IMR-90 (cell line): ENCODE measurements at regions not wholly inside any gene's neighbourhood (a gene's known extent, or its start where the extent isn't known, plus 50 kb on each side); places are given as distances from the start of the nearest gene placed in this dataset.
A peak's percentile ranks its signal among the peaks of the same experiment; 100 is the strongest.

Experiments
- ATAC-seq: fragments of 200-7000 bp; cut with Tn5 transposase; 2 replicates; pipeline ENCODE4 v1.9.1; 2020; ENCODE audit warnings: low read depth, mild to moderate bottlenecking, moderate library complexity
- BruUV-seq: library from RNA; stranded (reverse); fragments of 400-500 nt; replicated peaks from 2 replicates; lab custom pipeline; 2021; lab: Mats Ljungman, UMichigan
- CTCF ChIA-PET: fragments of 300-600 bp; formaldehyde crosslinking; extraction: SDS; loops from one replicate; lab custom pipeline; 2021; ENCODE audit warnings: antibody characterized with exemption; lab: Yijun Ruan, JAX
- POLR2A ChIA-PET: fragments of 300-600 bp; sonication (Branson Sonifier 250); formaldehyde crosslinking; loops from one replicate; lab custom pipeline; 2022; ENCODE audit warnings: antibody characterized with exemption; ENCODE audit not compliant: unreplicated experiment; lab: Charles Lee
- DNase-seq: peaks from one replicate; pipeline ENCODE4 v3.0.0; 2013
- H2AFZ ChIP-seq: replicated peaks from 2 replicates; pipeline ENCODE3; 2013; ENCODE audit warnings: low read length, mild to moderate bottlenecking; ENCODE audit not compliant: poor library complexity
- H2AK5ac ChIP-seq: 2 replicates; pipeline ENCODE4 v1.6.1; 2013; ENCODE audit warnings: low read depth, low read length, inconsistent platforms
- H2AK9ac ChIP-seq: replicated peaks from 2 replicates; pipeline ENCODE3; 2013; ENCODE audit warnings: mild to moderate bottlenecking, low read depth, low read length, moderate library complexity; ENCODE audit not compliant: poor library complexity
- H2BK120ac ChIP-seq: 2 replicates; pipeline ENCODE4 v1.6.1; 2013; ENCODE audit warnings: low read depth, low read length, inconsistent platforms
- H2BK15ac ChIP-seq: 3 replicates; pipeline ENCODE4 v1.6.1; 2013; ENCODE audit warnings: low read depth, low read length, inconsistent platforms
- H2BK20ac ChIP-seq: 2 replicates; pipeline ENCODE4 v1.6.1; 2013; ENCODE audit warnings: low read depth, mild to moderate bottlenecking, inconsistent platforms, low read length, moderate library complexity
- H2BK5ac ChIP-seq: 2 replicates; pipeline ENCODE4 v1.6.1; 2013; ENCODE audit warnings: mild to moderate bottlenecking, low read depth, low read length, inconsistent platforms; ENCODE audit not compliant: poor library complexity, severe bottlenecking
- H3K14ac ChIP-seq: replicated peaks from 2 replicates; pipeline ENCODE4 v1.6.1; 2013; ENCODE audit warnings: low read depth, low read length, inconsistent platforms
- H3K18ac ChIP-seq: 2 replicates; pipeline ENCODE4 v1.6.1; 2013; ENCODE audit warnings: low read depth, low read length, control low read depth
- H3K23ac ChIP-seq: 2 replicates; pipeline ENCODE4 v1.6.1; 2013; ENCODE audit warnings: low read depth, low read length, inconsistent platforms
- H3K27ac ChIP-seq: 2 replicates; pipeline ENCODE4 v1.5.1; 2013; ENCODE audit warnings: mild to moderate bottlenecking, control low read depth, low read length; ENCODE audit not compliant: insufficient read depth
- H3K27me3 ChIP-seq: 2 replicates; pipeline ENCODE4 v1.6.1; 2013; ENCODE audit warnings: low read length; ENCODE audit not compliant: control insufficient read depth, insufficient read depth
- H3K36me3 ChIP-seq: 2 replicates; pipeline ENCODE4 v1.6.1; 2013; ENCODE audit warnings: low read length, mixed read lengths; ENCODE audit not compliant: control insufficient read depth, insufficient read depth
- H3K4ac ChIP-seq: 2 replicates; pipeline ENCODE4 v1.6.1; 2013; ENCODE audit warnings: low read depth, low read length, inconsistent platforms
- H3K4me1 ChIP-seq: 2 replicates; pipeline ENCODE4 v1.6.1; 2013; ENCODE audit warnings: low read length, mixed read lengths; ENCODE audit not compliant: control insufficient read depth, insufficient read depth
- H3K4me2 ChIP-seq: 2 replicates; pipeline ENCODE4 v1.6.1; 2013; ENCODE audit warnings: low read depth, mild to moderate bottlenecking, control low read depth, low read length, moderate library complexity
- H3K4me3 ChIP-seq: 2 replicates; pipeline ENCODE4 v1.5.1; 2013; ENCODE audit warnings: low read depth, mild to moderate bottlenecking, control low read depth, low read length, moderate library complexity; ENCODE audit not compliant: insufficient read depth
- H3K56ac ChIP-seq: 2 replicates; pipeline ENCODE4 v1.6.1; 2013; ENCODE audit warnings: low read length, inconsistent platforms; ENCODE audit not compliant: insufficient read depth; ENCODE audit errors: extremely low read depth
- H3K79me1 ChIP-seq, 2 experiments: 2 replicates each; pipeline ENCODE4 v1.6.1; 2013; ENCODE audit warnings: low read length in 2 of 2, inconsistent platforms in 1 of 2, low read depth in 1 of 2
- H3K9ac ChIP-seq: 2 replicates; pipeline ENCODE4 v1.6.1; 2013; ENCODE audit warnings: low read depth, low read length, control low read depth
- H3K9me1 ChIP-seq: 2 replicates; pipeline ENCODE4 v1.6.1; 2013; ENCODE audit warnings: low read length, inconsistent platforms; ENCODE audit not compliant: insufficient read depth
- H3K9me3 ChIP-seq: 2 replicates; pipeline ENCODE4 v1.6.1; 2013; ENCODE audit warnings: low read length; ENCODE audit not compliant: control insufficient read depth, insufficient read depth
- H4K20me1 ChIP-seq: 2 replicates; pipeline ENCODE4 v1.6.1; 2013; ENCODE audit warnings: low read length, inconsistent platforms; ENCODE audit not compliant: insufficient read depth
- H4K5ac ChIP-seq: 2 replicates; pipeline ENCODE4 v1.6.1; 2013; ENCODE audit warnings: mild to moderate bottlenecking, low read depth, low read length, control low read depth
- H4K8ac ChIP-seq, 2 experiments: 2 replicates each; pipeline ENCODE4 v1.6.1; 2013; ENCODE audit warnings: low read depth in 2 of 2, low read length in 2 of 2, control low read depth in 1 of 2, inconsistent platforms in 1 of 2
- H4K91ac ChIP-seq: 2 replicates; pipeline ENCODE4 v1.6.1; 2013; ENCODE audit warnings: low read depth, low read length, inconsistent platforms; ENCODE audit not compliant: insufficient read depth
- BHLHE40 ChIP-seq: fragments of 150-350 bp; IDR thresholded peaks from 2 replicates; pipeline ENCODE4 v1.6.1; 2016; ENCODE audit warnings: mild to moderate bottlenecking, low read depth, low read length
- CEBPB ChIP-seq: IDR thresholded peaks from 2 replicates; pipeline ENCODE4 v1.6.1; 2012; ENCODE audit warnings: low read depth, low read length, improper control_type of control experiment
- FOS ChIP-seq: fragments of 150-350 bp; IDR thresholded peaks from 2 replicates; pipeline ENCODE4 v1.6.1; 2016; ENCODE audit warnings: low read depth, low read length
- MAFK ChIP-seq: IDR thresholded peaks from 2 replicates; pipeline ENCODE4 v1.6.1; 2012; ENCODE audit warnings: low read depth, low read length, improper control_type of control experiment
- MAZ ChIP-seq: IDR thresholded peaks from 2 replicates; pipeline ENCODE4 v1.6.1; 2012; ENCODE audit warnings: low read depth, mild to moderate bottlenecking, low read length, improper control_type of control experiment, moderate library complexity, borderline replicate concordance
- MXI1 ChIP-seq: IDR thresholded peaks from 2 replicates; pipeline ENCODE4 v1.6.1; 2012; ENCODE audit warnings: low read depth, mild to moderate bottlenecking, low read length, moderate library complexity, borderline replicate concordance
- NFE2L2 ChIP-seq: fragments of 150-350 bp; IDR thresholded peaks from 2 replicates; pipeline ENCODE4 v1.6.1; 2016; ENCODE audit warnings: low read depth, mild to moderate bottlenecking, low read length
- RAD21 ChIP-seq: IDR thresholded peaks from 2 replicates; pipeline ENCODE4 v1.6.1; 2012; ENCODE audit warnings: low read length, improper control_type of control experiment
- RCOR1 ChIP-seq: IDR thresholded peaks from 2 replicates; pipeline ENCODE4 v1.6.1; 2012; ENCODE audit warnings: mild to moderate bottlenecking, low read length, improper control_type of control experiment; ENCODE audit not compliant: insufficient replicate concordance
- SMC3 ChIP-seq: fragments of 150-350 bp; IDR thresholded peaks from 2 replicates; pipeline ENCODE4 v1.6.1; 2016; ENCODE audit warnings: low read depth, mild to moderate bottlenecking, antibody characterized with exemption, low read length, moderate library complexity
- USF2 ChIP-seq: fragments of 150-350 bp; IDR thresholded peaks from 2 replicates; pipeline ENCODE4 v1.6.1; 2017; ENCODE audit warnings: mild to moderate bottlenecking, antibody characterized with exemption, low read length, low read depth
- WGBS, 2 experiments: methylation state at CpG; one replicate each; pipeline versions ENCODE4 v1.1.5 to v1.1.7; 2013; ENCODE audit warnings: missing lambda C conversion rate in 2 of 2; ENCODE audit not compliant: insufficient read length in 1 of 2; ENCODE audit errors: extremely low coverage in 2 of 2; 5-methylcytosine and 5-hydroxymethylcytosine counted together
- dilution Hi-C: fragments of 300-500 bp; cut with HindIII; formaldehyde crosslinking; loops from one replicate; pipeline ENCODE4 v1.14.3; 2018; ENCODE audit warnings: low sequenced_read_pairs; ENCODE audit not compliant: unreplicated experiment
- in situ Hi-C: fragments of 300-500 bp; cut with MboI; formaldehyde crosslinking; loops from 3 replicates; pipeline ENCODE4 v1.14.3; 2019; ENCODE audit warnings: low sequenced_read_pairs, inconsistent platforms, mixed read lengths
- intact Hi-C: fragments of 100-400 bp; cut with micrococcal nuclease; formaldehyde crosslinking; loops from 2 replicates; pipeline ENCODE4 v1.10.0; 2022
- TF ChIP-seq, protein P1 (sequence below): fragments of 150-350 bp; IDR thresholded peaks from 2 replicates; pipeline ENCODE4 v1.6.1; 2016; ENCODE audit warnings: low read depth, mild to moderate bottlenecking, low read length, moderate library complexity, borderline replicate concordance
- TF ChIP-seq, protein P2 (sequence below): conservative IDR thresholded peaks from 2 replicates; pipeline ENCODE4 v1.5.1; 2012; ENCODE audit warnings: mild to moderate bottlenecking, low read depth, low read length, improper control_type of control experiment

DNA sequence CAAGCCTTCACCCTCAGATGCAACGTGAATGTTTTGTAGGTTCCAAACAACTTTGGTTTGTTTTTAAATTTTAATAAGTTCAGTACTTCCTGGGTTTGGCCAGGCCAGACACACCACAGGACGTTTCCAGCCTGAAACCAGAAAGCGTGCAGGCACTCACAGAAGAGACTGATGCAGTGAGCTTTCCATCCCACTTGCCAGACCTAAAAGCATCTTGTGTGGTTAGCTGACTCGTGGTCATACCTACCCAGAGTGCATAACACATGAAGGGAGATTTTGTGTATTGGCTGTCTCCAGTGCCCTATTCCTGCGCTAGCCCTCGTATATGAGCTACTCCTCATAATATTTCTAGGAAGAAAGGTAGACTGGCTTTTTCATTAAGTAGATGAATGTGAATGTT, 297.3 kb upstream of the FAR2 start:
- WGBS, 2 experiments: no CpG with 5 or more reads among the region's 6 CpGs
- Histone ChIP-seq H3K4ac (no peak overlapping the region), H3K23ac (no peak overlapping the region), H3K27ac (no peak overlapping the region), H3K18ac (no peak overlapping the region), H2BK5ac (no peak overlapping the region), H4K8ac (no peak overlapping the region), H2AK5ac (no peak overlapping the region), H2BK20ac (no peak overlapping the region), H3K4me1 (no peaks in the 10 kb centered on the region), H3K9me1 (no peaks in the 10 kb centered on the region), H3K56ac (no peak overlapping the region), H2AK9ac (no peak overlapping the region), H2AFZ (no peak overlapping the region), H2BK15ac (no peak overlapping the region), H3K79me1 (no peaks in the 10 kb centered on the region), H3K4me3 (no peak overlapping the region), H3K14ac (no peak overlapping the region), H3K4me2 (no peak overlapping the region), H3K27me3 (no peaks in the 10 kb centered on the region), H3K9me3 (no peaks in the 10 kb centered on the region), H2BK120ac (no peak overlapping the region), H4K91ac (no peak overlapping the region), H3K9ac (no peak overlapping the region), H4K20me1 (no peaks in the 10 kb centered on the region), H4K5ac (no peak overlapping the region), H3K36me3 (no peaks in the 10 kb centered on the region)
- BruUV-seq: no TSS peak
- ATAC-seq (no peak), DNase-seq (peak; percentile 14)
- dilution Hi-C loops: no loop called here
- in situ Hi-C loops: no loop called here
- CTCF ChIA-PET: no interaction called here
- TF ChIP-seq BHLHE40: no peak
- no peak for TF ChIP-seq MXI1
- TF ChIP-seq RCOR1: no peak
- no peak for TF ChIP-seq RAD21
- TF ChIP-seq NFE2L2: no peak
- TF ChIP-seq FOS: no peak
- TF ChIP-seq USF2: no peak
- TF ChIP-seq MAZ: no peak
- no peak for TF ChIP-seq CEBPB
- TF ChIP-seq SMC3: no peak
- TF ChIP-seq, protein P1, sequence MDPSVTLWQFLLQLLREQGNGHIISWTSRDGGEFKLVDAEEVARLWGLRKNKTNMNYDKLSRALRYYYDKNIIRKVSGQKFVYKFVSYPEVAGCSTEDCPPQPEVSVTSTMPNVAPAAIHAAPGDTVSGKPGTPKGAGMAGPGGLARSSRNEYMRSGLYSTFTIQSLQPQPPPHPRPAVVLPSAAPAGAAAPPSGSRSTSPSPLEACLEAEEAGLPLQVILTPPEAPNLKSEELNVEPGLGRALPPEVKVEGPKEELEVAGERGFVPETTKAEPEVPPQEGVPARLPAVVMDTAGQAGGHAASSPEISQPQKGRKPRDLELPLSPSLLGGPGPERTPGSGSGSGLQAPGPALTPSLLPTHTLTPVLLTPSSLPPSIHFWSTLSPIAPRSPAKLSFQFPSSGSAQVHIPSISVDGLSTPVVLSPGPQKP: no peak
- TF ChIP-seq, protein P2, sequence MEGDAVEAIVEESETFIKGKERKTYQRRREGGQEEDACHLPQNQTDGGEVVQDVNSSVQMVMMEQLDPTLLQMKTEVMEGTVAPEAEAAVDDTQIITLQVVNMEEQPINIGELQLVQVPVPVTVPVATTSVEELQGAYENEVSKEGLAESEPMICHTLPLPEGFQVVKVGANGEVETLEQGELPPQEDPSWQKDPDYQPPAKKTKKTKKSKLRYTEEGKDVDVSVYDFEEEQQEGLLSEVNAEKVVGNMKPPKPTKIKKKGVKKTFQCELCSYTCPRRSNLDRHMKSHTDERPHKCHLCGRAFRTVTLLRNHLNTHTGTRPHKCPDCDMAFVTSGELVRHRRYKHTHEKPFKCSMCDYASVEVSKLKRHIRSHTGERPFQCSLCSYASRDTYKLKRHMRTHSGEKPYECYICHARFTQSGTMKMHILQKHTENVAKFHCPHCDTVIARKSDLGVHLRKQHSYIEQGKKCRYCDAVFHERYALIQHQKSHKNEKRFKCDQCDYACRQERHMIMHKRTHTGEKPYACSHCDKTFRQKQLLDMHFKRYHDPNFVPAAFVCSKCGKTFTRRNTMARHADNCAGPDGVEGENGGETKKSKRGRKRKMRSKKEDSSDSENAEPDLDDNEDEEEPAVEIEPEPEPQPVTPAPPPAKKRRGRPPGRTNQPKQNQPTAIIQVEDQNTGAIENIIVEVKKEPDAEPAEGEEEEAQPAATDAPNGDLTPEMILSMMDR: no peak
- TF ChIP-seq MAFK: no peak
- intact Hi-C loops: no loop called here
- POLR2A ChIA-PET: no interaction called here
